HG02884 (cell line): ENCODE measurements at regions not wholly inside any gene's neighbourhood (a gene's known extent, or its start where the extent isn't known, plus 50 kb on each side); places are given as distances from the start of the nearest gene placed in this dataset.

Experiments
- ATAC-seq: cut with Tn5 transposase; IDR thresholded peaks from one replicate; pipeline ENCODE4 v1.9.1; 2021; ENCODE audit warnings: mild to moderate bottlenecking, moderate library complexity; ENCODE audit not compliant: unreplicated experiment

GRCh38 chr4:24476282-24476681 is 108.1 kb downstream of the DHX15 start:
- no peak for ATAC-seq

GRCh38 chr4:24475756-24476155 is 108.6 kb downstream of the DHX15 start:
- ATAC-seq = no peak

GRCh38 chr4:24473309-24473721 is 111.0 kb downstream of the DHX15 start:
- no peak for ATAC-seq

GRCh38 chr4:24472514-24473308 is 111.6 kb downstream of the DHX15 start:
- peak; percentile 50 for ATAC-seq

GRCh38 chr4:24472161-24472510 is 112.2 kb downstream of the DHX15 start:
- ATAC-seq = no peak

- no peak for ATAC-seq
Measured at GRCh38 chr4:24471486-24472160, 112.7 kb downstream of the DHX15 start.

- ATAC-seq = peak; percentile 24
Measured at GRCh38 chr4:24470666-24471485, 113.5 kb downstream of the DHX15 start.

GRCh38 chr4:24468071-24468470 is 116.3 kb downstream of the DHX15 start:
- ATAC-seq = no peak

GRCh38 chr4:24464566-24464965 is 119.8 kb downstream of the DHX15 start:
- ATAC-seq = no peak

GRCh38 chr4:24456431-24456830 is 127.9 kb downstream of the DHX15 start:
- no peak for ATAC-seq

GRCh38 chr4:24453951-24454350 is 130.4 kb downstream of the DHX15 start:
- ATAC-seq = no peak

GRCh38 chr4:24451870-24452269 is 132.5 kb downstream of the DHX15 start:
- no peak for ATAC-seq

GRCh38 chr4:24443200-24443599 is 141.2 kb downstream of the DHX15 start:
- ATAC-seq = no peak

GRCh38 chr4:24440765-24441164 is 143.6 kb downstream of the DHX15 start:
- no peak for ATAC-seq

- ATAC-seq = no peak
Measured at GRCh38 chr4:24434241-24434640, 150.1 kb downstream of the DHX15 start.

- ATAC-seq = no peak
Measured at GRCh38 chr4:24433515-24434214, 150.7 kb downstream of the DHX15 start.

GRCh38 chr4:24428850-24429249 is 155.5 kb downstream of the DHX15 start:
- no peak for ATAC-seq

GRCh38 chr4:24426557-24426956 is 157.8 kb downstream of the DHX15 start:
- no peak for ATAC-seq

GRCh38 chr4:24425863-24426262 is 158.5 kb downstream of the DHX15 start:
- no peak for ATAC-seq

GRCh38 chr4:24423670-24424069 is 160.7 kb downstream of the DHX15 start:
- ATAC-seq = no peak

- no peak for ATAC-seq
Measured at GRCh38 chr4:24422644-24423043, 161.7 kb downstream of the DHX15 start.
